ENCODE measurements at regions not wholly inside any gene's neighbourhood (a gene's known extent, or its start where the extent isn't known, plus 50 kb on each side); places are given as distances from the start of the nearest gene placed in this dataset.

GRCh38 chr5:167840527-167841130 is 450.8 kb upstream of the WWC1 start:
- WGBS, 4 donors, result 48 to 53% (median 52%) methylated on average over 8 of the region's 8 CpGs
- H3K36me3 ChIP-seq (replicated peaks in 1 of 2), result no peaks in the 10 kb centered on the region
- no peaks in the 10 kb centered on the region for H3K9me3 ChIP-seq (replicated peaks in 1 of 3)
- TF ChIP-seq POLR2A (IDR thresholded peaks at IDR 0.05), result no peak
- TF ChIP-seq, protein P1, sequence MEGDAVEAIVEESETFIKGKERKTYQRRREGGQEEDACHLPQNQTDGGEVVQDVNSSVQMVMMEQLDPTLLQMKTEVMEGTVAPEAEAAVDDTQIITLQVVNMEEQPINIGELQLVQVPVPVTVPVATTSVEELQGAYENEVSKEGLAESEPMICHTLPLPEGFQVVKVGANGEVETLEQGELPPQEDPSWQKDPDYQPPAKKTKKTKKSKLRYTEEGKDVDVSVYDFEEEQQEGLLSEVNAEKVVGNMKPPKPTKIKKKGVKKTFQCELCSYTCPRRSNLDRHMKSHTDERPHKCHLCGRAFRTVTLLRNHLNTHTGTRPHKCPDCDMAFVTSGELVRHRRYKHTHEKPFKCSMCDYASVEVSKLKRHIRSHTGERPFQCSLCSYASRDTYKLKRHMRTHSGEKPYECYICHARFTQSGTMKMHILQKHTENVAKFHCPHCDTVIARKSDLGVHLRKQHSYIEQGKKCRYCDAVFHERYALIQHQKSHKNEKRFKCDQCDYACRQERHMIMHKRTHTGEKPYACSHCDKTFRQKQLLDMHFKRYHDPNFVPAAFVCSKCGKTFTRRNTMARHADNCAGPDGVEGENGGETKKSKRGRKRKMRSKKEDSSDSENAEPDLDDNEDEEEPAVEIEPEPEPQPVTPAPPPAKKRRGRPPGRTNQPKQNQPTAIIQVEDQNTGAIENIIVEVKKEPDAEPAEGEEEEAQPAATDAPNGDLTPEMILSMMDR (IDR thresholded peaks at IDR 0.05), result no peak
- intact Hi-C loops (cut with DNase I), result no loop called here
- H3K27ac ChIP-seq, result no peak overlapping the region
- no peaks in the 10 kb centered on the region for H3K4me1 ChIP-seq (replicated peaks in 1 of 2)
- H3K27me3 ChIP-seq, result no peaks in the 10 kb centered on the region
- no peak overlapping the region for H3K4me3 ChIP-seq
- DNase-seq, result no peak

- WGBS, 4 donors, result 51 to 73% (median 70%) methylated on average over 4 of the region's 4 CpGs
- no peak overlapping the region for H3K4me3 ChIP-seq
- no peaks in the 10 kb centered on the region for H3K9me3 ChIP-seq (replicated peaks in 1 of 3)
- no peak overlapping the region for H3K27ac ChIP-seq
- intact Hi-C loops (cut with DNase I), result no loop called here
- H3K27me3 ChIP-seq, result no peaks in the 10 kb centered on the region
- no peaks in the 10 kb centered on the region for H3K36me3 ChIP-seq (replicated peaks in 1 of 2)
- no peaks in the 10 kb centered on the region for H3K4me1 ChIP-seq (replicated peaks in 1 of 2)
- TF ChIP-seq, protein P1 (IDR thresholded peaks at IDR 0.05), result no peak
- no peak for DNase-seq
These were observed 447.4 kb upstream of the WWC1 start for GRCh38 chr5:167843881-167844572.

DNA sequence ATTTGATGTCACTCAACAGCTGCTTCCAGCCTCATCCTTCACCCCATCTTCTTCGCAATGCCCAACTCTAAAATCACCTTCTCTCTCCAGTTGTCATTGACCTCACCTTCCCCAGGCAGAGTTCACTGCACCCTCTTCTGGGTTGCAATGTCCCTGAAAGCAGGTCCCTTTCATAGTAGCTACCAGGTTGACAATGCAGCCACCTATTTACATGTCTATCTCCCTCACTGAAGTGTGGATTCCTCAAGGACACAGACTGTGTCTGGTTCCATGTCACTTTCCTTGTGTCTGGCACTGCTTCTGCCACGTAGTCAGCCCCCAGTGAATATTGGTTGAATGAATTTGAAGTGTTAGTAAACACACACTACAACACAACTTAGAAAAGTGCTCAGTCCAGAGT is 445.5 kb upstream of the WWC1 start:
- DNase-seq, result no peak
- intact Hi-C loops (cut with DNase I), result no loop called here
- Histone ChIP-seq H3K27me3 (no peaks in the 10 kb centered on the region), H3K9me3 (replicated peaks in 1 of 3) (no peaks in the 10 kb centered on the region), H3K36me3 (replicated peaks in 1 of 2) (no peaks in the 10 kb centered on the region), H3K27ac (no peak overlapping the region), H3K4me3 (no peak overlapping the region), H3K4me1 (replicated peaks in 1 of 2) (no peaks in the 10 kb centered on the region)
- TF ChIP-seq, protein P1 (IDR thresholded peaks at IDR 0.05), result no peak
- TF ChIP-seq POLR2A (IDR thresholded peaks at IDR 0.05), result no peak
- WGBS, 4 donors, result 56 to 79% (median 65%) methylated on average over 2 of the region's 2 CpGs

DNA sequence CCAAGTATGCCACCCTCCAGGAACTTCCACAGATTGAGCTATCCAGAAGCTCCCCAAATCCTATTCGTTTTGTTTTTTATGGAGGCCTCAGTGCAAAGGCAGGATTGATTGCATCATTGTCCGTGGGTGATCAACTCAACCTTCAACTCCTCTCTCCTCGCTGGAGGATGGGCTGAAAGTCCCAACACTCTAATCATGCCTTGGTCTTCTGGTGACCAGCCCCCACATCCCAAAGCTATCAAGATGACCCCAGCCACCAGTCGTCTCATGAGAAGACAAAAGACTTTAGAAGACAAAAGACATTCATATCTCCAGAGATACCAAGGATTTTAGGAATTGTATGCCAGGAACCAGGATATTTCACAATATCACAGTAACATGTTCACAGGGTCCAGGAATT is 441.6 kb upstream of the WWC1 start:
- no peaks in the 10 kb centered on the region for H3K36me3 ChIP-seq (replicated peaks in 1 of 2)
- no peaks in the 10 kb centered on the region for H3K4me1 ChIP-seq (replicated peaks in 1 of 2)
- TF ChIP-seq, protein P1 (IDR thresholded peaks at IDR 0.05), result no peak
- TF ChIP-seq POLR2A (IDR thresholded peaks at IDR 0.05), result no peak
- WGBS, 4 donors, result 64 to 77% (median 66%) methylated on average over 4 of the region's 4 CpGs
- no peaks in the 10 kb centered on the region for H3K27me3 ChIP-seq
- H3K9me3 ChIP-seq (replicated peaks in 1 of 3), result no peaks in the 10 kb centered on the region
- intact Hi-C loops (cut with DNase I), result no loop called here
- no peak overlapping the region for H3K4me3 ChIP-seq
- H3K27ac ChIP-seq, result no peak overlapping the region
- DNase-seq, result no peak
